Vagina (tissue), 2 donors: ENCODE measurements at regions not wholly inside any gene's neighbourhood (a gene's known extent, or its start where the extent isn't known, plus 50 kb on each side); places are given as distances from the start of the nearest gene placed in this dataset.

ENCODE experiments used
- DNase-seq, 2 donors: peaks; one replicate each; pipeline ENCODE4 v3.0.0-alpha.2; 2017; ENCODE audit errors: extremely low spot score in 2 of 2
- H3K27ac ChIP-seq: fragments of 200-600 bp; sonication (generic); one replicate; pipeline ENCODE4 v1.5.1; 2019
- H3K27me3 ChIP-seq: fragments of 200-600 bp; sonication (generic); one replicate; pipeline ENCODE4 v1.5.1; 2019
- H3K36me3 ChIP-seq, 2 donors: fragments of 200-600 bp; sonication (generic); one replicate each; pipeline ENCODE4 v1.5.1; 2017 to 2019
- H3K4me1 ChIP-seq: fragments of 200-600 bp; sonication (generic); one replicate; pipeline ENCODE4 v1.5.1; 2019
- H3K4me3 ChIP-seq, 2 donors: fragments of 200-600 bp; sonication (generic); 1 replicate in 1 of 2; 2 replicates in 1 of 2; pipeline ENCODE4 v1.5.1; 2016 to 2019
- H3K9me3 ChIP-seq: fragments of 200-600 bp; sonication (generic); one replicate; pipeline ENCODE4 v1.5.1; 2019
- CTCF ChIP-seq, 3 experiments: fragments of 450-650 bp in 2 of 3; fragments of 200-600 bp in 1 of 3; sonication (generic) in 1 of 3; IDR thresholded peaks; one replicate each; pipeline ENCODE4 v1.5.1; 2017 to 2019; ENCODE audit warnings: antibody characterized with exemption in 3 of 3, mild to moderate bottlenecking in 2 of 3, moderate library complexity in 2 of 3
- POLR2A ChIP-seq, 2 donors: fragments of 450-650 bp; IDR thresholded peaks; one replicate each; pipeline ENCODE4 v1.6.1; 2017; ENCODE audit warnings: antibody characterized with exemption in 2 of 2, mild to moderate bottlenecking in 2 of 2, moderate library complexity in 2 of 2
- POLR2AphosphoS5 ChIP-seq, 2 donors: sonication (generic); formaldehyde crosslinking; IDR thresholded peaks; one replicate each; pipeline ENCODE4 v1.9.0; 2017; ENCODE audit warnings: antibody characterized with exemption in 2 of 2, mild to moderate bottlenecking in 2 of 2, low read depth in 1 of 2; ENCODE audit not compliant: insufficient read depth in 1 of 2
- intact Hi-C: fragments of 100-400 bp; cut with DNase I; formaldehyde crosslinking; loops from one replicate; pipeline ENCODE4 v1.15.1; 2023

GRCh38 chr7:148950806-148951205 lies 66.7 kb upstream of the EZH2 start:
- intact Hi-C loops, result no loop called here

GRCh38 chr7:148944935-148945934 lies 61.1 kb upstream of the EZH2 start:
- TF ChIP-seq POLR2A (IDR thresholded peaks at IDR 0.05) (no peak), CTCF (IDR thresholded peaks at IDR 0.05) (no peak)
- Histone ChIP-seq H3K36me3 (no peaks in the 10 kb centered on the region), H3K27me3 (no peaks in the 10 kb centered on the region), H3K9me3 (no peaks in the 10 kb centered on the region), H3K4me3 (no peak overlapping the region), H3K27ac (no peak overlapping the region), H3K4me1 (peaks cover 5% of the 10 kb centered on the region)
- intact Hi-C loops, result no loop called here
- no peak for DNase-seq

More at GRCh38 chr7:148950806-148951205, 66.7 kb upstream of the EZH2 start:
- no peaks in the 10 kb centered on the region for H3K27me3 ChIP-seq
- H3K36me3 ChIP-seq, result no peaks in the 10 kb centered on the region
- no peak for DNase-seq
- no peaks in the 10 kb centered on the region for H3K4me1 ChIP-seq
- no peak for TF ChIP-seq POLR2A (IDR thresholded peaks at IDR 0.05)
- TF ChIP-seq CTCF (IDR thresholded peaks at IDR 0.05), result no peak
- TF ChIP-seq POLR2AphosphoS5 (IDR thresholded peaks at IDR 0.05; ENCODE audit: insufficient read depth in 1 of 2, low read depth in 1 of 2), result no peak
- no peaks in the 10 kb centered on the region for H3K9me3 ChIP-seq
- H3K4me3 ChIP-seq, result no peak overlapping the region
- H3K27ac ChIP-seq, result no peak overlapping the region

GRCh38 chr7:148941598-148942275 lies 57.6 kb upstream of the EZH2 start:
- Histone ChIP-seq H3K9me3 (no peaks in the 10 kb centered on the region), H3K27me3 (no peaks in the 10 kb centered on the region), H3K27ac (peak overlapping the region; percentile 89), H3K4me1 (peaks cover 8% of the 10 kb centered on the region), H3K4me3 (peak overlapping the region; percentile 53 to 85), H3K36me3 (no peaks in the 10 kb centered on the region)
- no peak for TF ChIP-seq POLR2AphosphoS5 (IDR thresholded peaks at IDR 0.05; ENCODE audit: insufficient read depth in 1 of 2, low read depth in 1 of 2)
- no peak for TF ChIP-seq CTCF (IDR thresholded peaks at IDR 0.05)
- TF ChIP-seq POLR2A (IDR thresholded peaks at IDR 0.05), result no peak
- intact Hi-C loops, result no loop called here
- no peak for DNase-seq

GRCh38 chr7:148940702-148941597 lies 56.9 kb upstream of the EZH2 start:
- no peaks in the 10 kb centered on the region for H3K36me3 ChIP-seq
- TF ChIP-seq POLR2AphosphoS5 (IDR thresholded peaks at IDR 0.05; ENCODE audit: insufficient read depth in 1 of 2, low read depth in 1 of 2) (peak; percentile 83 to 88), POLR2A (IDR thresholded peaks at IDR 0.05) (no peak)
- intact Hi-C loops, result no loop called here
- peak overlapping the region; percentile 89 for H3K27ac ChIP-seq
- H3K27me3 ChIP-seq, result no peaks in the 10 kb centered on the region
- H3K4me3 ChIP-seq, result peak overlapping the region; percentile 53 to 85
- H3K4me1 ChIP-seq, result peaks cover 8% of the 10 kb centered on the region
- no peaks in the 10 kb centered on the region for H3K9me3 ChIP-seq
- DNase-seq, result peak in 1 of 2 donors; percentile 90
